Nephron progenitor cell (in vitro differentiated cells): ENCODE measurements at regions not wholly inside any gene's neighbourhood (a gene's known extent, or its start where the extent isn't known, plus 50 kb on each side); places are given as distances from the start of the nearest gene placed in this dataset.

Source experiments
- DNase-seq: peaks from one replicate; pipeline ENCODE4 v3.0.0; 2021
- H3K27ac Mint-ChIP-seq: 2 replicates; pipeline ENCODE4 v1.8.0; 2021; ENCODE audit warnings: mild to moderate bottlenecking, moderate library complexity, mixed read lengths
- H3K27me3 Mint-ChIP-seq: 2 replicates; pipeline ENCODE4 v1.8.0; 2021; ENCODE audit warnings: mild to moderate bottlenecking, low read depth, mixed read lengths; ENCODE audit not compliant: poor library complexity
- H3K36me3 Mint-ChIP-seq: 2 replicates; pipeline ENCODE4 v1.8.0; 2021; ENCODE audit warnings: low read depth, mixed read lengths
- H3K4me1 Mint-ChIP-seq: 2 replicates; pipeline ENCODE4 v1.8.0; 2021; ENCODE audit warnings: mixed read lengths
- H3K4me3 Mint-ChIP-seq: 2 replicates; pipeline ENCODE4 v1.8.0; 2021; ENCODE audit warnings: mild to moderate bottlenecking, moderate library complexity, mixed read lengths
- H3K9me3 Mint-ChIP-seq: 2 replicates; pipeline ENCODE4 v1.8.0; 2021; ENCODE audit warnings: mild to moderate bottlenecking, moderate library complexity, mixed read lengths
- CTCF ChIP-seq: fragments of 200-600 bp; sonication (generic); IDR thresholded peaks from 2 replicates; pipeline ENCODE4 v1.5.0; 2021; ENCODE audit warnings: antibody characterized with exemption

GRCh38 chr1:220375715-220376114 lies 103.5 kb upstream of the RAB3GAP2 start:
- Mint-ChIP-seq H3K4me3 (no peak overlapping the region), H3K36me3 (no peaks in the 10 kb centered on the region), H3K4me1 (peaks cover 7% of the 10 kb centered on the region), H3K27ac (no peak overlapping the region), H3K9me3 (peaks cover 11% of the 10 kb centered on the region), H3K27me3 (peaks cover 13% of the 10 kb centered on the region)
- TF ChIP-seq CTCF: no peak
- no peak for DNase-seq

- Mint-ChIP-seq H3K9me3 (peaks cover 3% of the 10 kb centered on the region), H3K27me3 (peaks cover 9% of the 10 kb centered on the region), H3K27ac (no peak overlapping the region), H3K4me3 (no peak overlapping the region), H3K4me1 (peaks cover 18% of the 10 kb centered on the region), H3K36me3 (no peaks in the 10 kb centered on the region)
- no peak for TF ChIP-seq CTCF
- no peak for DNase-seq
These were observed 102.2 kb upstream of the RAB3GAP2 start for GRCh38 chr1:220374449-220374848.

GRCh38 chr1:220372451-220372850 lies 100.2 kb upstream of the RAB3GAP2 start:
- no peak overlapping the region for H3K4me3 Mint-ChIP-seq
- peaks cover 9% of the 10 kb centered on the region for H3K27me3 Mint-ChIP-seq
- TF ChIP-seq CTCF: no peak
- H3K36me3 Mint-ChIP-seq: no peaks in the 10 kb centered on the region
- peaks cover 3% of the 10 kb centered on the region for H3K9me3 Mint-ChIP-seq
- H3K4me1 Mint-ChIP-seq: peaks cover 33% of the 10 kb centered on the region
- no peak for DNase-seq
- no peak overlapping the region for H3K27ac Mint-ChIP-seq

- H3K4me1 Mint-ChIP-seq: peaks cover 34% of the 10 kb centered on the region
- H3K9me3 Mint-ChIP-seq: peaks cover 5% of the 10 kb centered on the region
- DNase-seq: no peak
- no peak overlapping the region for H3K27ac Mint-ChIP-seq
- peaks cover 9% of the 10 kb centered on the region for H3K27me3 Mint-ChIP-seq
- no peak for TF ChIP-seq CTCF
- no peak overlapping the region for H3K4me3 Mint-ChIP-seq
- H3K36me3 Mint-ChIP-seq: no peaks in the 10 kb centered on the region
These were observed 99.1 kb upstream of the RAB3GAP2 start for GRCh38 chr1:220371324-220371723.

GRCh38 chr1:220370041-220370700 lies 97.9 kb upstream of the RAB3GAP2 start:
- Mint-ChIP-seq H3K27ac (peak overlapping the region; percentile 9), H3K27me3 (peaks cover 15% of the 10 kb centered on the region), H3K36me3 (no peaks in the 10 kb centered on the region), H3K4me3 (peak overlapping the region; percentile 9), H3K4me1 (peaks cover 40% of the 10 kb centered on the region), H3K9me3 (peaks cover 8% of the 10 kb centered on the region)
- no peak for TF ChIP-seq CTCF
- DNase-seq: peak; percentile 22

- Mint-ChIP-seq H3K27me3 (peaks cover 15% of the 10 kb centered on the region), H3K36me3 (no peaks in the 10 kb centered on the region), H3K4me1 (peaks cover 44% of the 10 kb centered on the region), H3K27ac (no peak overlapping the region), H3K4me3 (no peak overlapping the region), H3K9me3 (peaks cover 8% of the 10 kb centered on the region)
- TF ChIP-seq CTCF: no peak
- DNase-seq: no peak
These were observed 97.3 kb upstream of the RAB3GAP2 start for GRCh38 chr1:220369511-220369910.
